Mammary epithelial cell (primary cell): ENCODE measurements at regions not wholly inside any gene's neighbourhood (a gene's known extent, or its start where the extent isn't known, plus 50 kb on each side); places are given as distances from the start of the nearest gene placed in this dataset.
"Not testable (repeated sequence)": the region's sequence is repeated elsewhere in the genome, so short reads cannot be mapped to it uniquely, and the experiment has no call there.

Experiments used
- CTCF ChIP-seq, 2 donors: IDR thresholded peaks in 1 of 2; conservative IDR thresholded peaks in 1 of 2; 2 replicates each; pipeline ENCODE4 v1.5.1; 2011 to 2012; ENCODE audit warnings: inconsistent platforms in 2 of 2, low read length in 2 of 2, mild to moderate bottlenecking in 2 of 2, control low read depth in 1 of 2, low read depth in 1 of 2; ENCODE audit not compliant: insufficient read depth in 1 of 2; ENCODE audit errors: extremely low read depth in 1 of 2
- EZH2 ChIP-seq: IDR thresholded peaks from 2 replicates; pipeline ENCODE4 v1.6.1; 2012; ENCODE audit warnings: low read length, inconsistent platforms, borderline replicate concordance

- not testable (repeated sequence) for TF ChIP-seq CTCF (conservative IDR thresholded peaks at IDR 0.05 in 1 of 2, IDR thresholded peaks at IDR 0.05 in 1 of 2; ENCODE audit: extremely low read depth in 1 of 2, insufficient read depth in 1 of 2, low read depth in 1 of 2, low read length in 2 of 2); EZH2
Observed at GRCh38 chrX:144634451-144634850, 612.9 kb upstream of the SPANXN1 start.
